ENCODE measurements at regions not wholly inside any gene's neighbourhood (a gene's known extent, or its start where the extent isn't known, plus 50 kb on each side); places are given as distances from the start of the nearest gene placed in this dataset.

DNA sequence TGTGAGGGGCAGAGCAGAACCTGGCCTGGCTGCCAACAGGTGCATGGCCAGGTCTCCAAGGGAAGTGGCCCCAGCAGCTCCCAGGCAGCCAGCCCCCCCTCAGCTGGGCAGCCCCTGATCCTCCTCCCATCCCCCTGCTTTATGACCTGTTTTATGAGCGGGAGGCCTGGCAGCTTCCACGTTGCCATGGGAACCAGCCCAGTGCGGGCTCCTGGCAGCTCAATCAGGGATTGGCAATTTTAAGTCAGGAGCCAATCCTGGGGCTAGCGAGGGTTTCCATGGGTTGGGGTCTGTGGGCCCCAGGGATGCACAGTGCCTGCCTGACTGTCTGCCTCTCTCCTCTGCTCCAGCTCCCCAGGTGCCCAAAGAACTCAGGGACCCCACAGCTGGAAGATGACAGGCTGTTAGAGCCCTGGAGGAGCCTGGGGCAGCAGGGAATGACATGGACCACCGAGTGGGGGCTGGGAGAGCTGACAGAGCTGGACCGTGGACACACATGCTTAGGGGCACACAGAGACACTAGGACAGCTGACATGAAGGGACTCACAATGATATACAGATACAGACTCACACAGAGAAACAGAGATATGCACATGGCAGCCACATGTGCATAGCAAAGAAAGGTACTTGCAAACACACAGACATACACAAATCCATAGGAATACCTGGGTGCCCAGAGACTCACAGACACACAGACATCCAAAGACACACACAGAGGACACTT, 56.5 kb upstream of the SIRPA start:
- H3K27ac ChIP-seq, result no peak overlapping the region
- no peak for TF ChIP-seq ZFX (IDR thresholded peaks at IDR 0.05; ENCODE audit: borderline replicate concordance)
- TF ChIP-seq, protein P1, sequence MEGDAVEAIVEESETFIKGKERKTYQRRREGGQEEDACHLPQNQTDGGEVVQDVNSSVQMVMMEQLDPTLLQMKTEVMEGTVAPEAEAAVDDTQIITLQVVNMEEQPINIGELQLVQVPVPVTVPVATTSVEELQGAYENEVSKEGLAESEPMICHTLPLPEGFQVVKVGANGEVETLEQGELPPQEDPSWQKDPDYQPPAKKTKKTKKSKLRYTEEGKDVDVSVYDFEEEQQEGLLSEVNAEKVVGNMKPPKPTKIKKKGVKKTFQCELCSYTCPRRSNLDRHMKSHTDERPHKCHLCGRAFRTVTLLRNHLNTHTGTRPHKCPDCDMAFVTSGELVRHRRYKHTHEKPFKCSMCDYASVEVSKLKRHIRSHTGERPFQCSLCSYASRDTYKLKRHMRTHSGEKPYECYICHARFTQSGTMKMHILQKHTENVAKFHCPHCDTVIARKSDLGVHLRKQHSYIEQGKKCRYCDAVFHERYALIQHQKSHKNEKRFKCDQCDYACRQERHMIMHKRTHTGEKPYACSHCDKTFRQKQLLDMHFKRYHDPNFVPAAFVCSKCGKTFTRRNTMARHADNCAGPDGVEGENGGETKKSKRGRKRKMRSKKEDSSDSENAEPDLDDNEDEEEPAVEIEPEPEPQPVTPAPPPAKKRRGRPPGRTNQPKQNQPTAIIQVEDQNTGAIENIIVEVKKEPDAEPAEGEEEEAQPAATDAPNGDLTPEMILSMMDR (IDR thresholded peaks at IDR 0.05), result no peak

DNA sequence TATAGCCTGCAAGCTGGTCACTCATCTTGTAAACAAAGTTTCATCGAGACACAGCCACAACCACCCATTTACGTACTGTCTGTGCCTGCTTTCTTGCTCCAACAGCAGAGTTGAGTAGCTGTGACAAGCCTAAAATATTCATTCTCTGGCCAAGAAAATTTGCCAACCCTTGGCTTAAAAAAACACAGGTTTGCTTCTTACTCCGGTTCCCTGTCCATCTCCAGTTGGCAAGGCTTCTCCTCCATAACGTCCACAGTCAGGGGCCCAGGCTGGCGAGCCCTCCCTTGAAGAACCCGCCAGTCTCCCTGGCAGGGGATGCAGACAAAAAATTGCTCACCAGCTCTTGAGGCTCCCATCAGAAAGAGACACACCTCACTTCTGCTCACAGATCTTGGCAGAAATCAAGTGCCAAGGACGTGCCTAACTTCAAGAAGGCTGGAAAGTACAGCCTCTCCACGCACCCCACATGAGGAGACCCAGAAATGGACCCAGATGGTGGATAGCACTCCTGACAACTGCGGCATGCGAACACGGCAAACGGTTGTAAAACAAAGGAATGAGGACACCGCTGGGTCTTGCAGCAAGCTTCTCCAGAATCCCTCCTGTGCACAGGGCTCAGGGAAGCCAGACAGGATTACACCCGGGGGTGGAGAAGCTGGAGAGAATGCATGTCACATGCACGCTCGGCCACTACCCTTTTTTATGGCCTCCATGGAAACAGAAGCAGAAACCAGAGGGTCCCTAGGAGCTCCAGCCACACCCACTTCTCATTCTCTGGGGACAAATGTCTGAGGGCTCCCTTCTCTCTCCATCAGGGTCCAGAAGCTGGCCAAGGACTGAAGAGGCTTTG, 59.8 kb upstream of the SIRPA start:
- TF ChIP-seq, protein P1 (IDR thresholded peaks at IDR 0.05), result no peak
- TF ChIP-seq ZFX (IDR thresholded peaks at IDR 0.05; ENCODE audit: borderline replicate concordance), result no peak
- no peak overlapping the region for H3K27ac ChIP-seq

DNA sequence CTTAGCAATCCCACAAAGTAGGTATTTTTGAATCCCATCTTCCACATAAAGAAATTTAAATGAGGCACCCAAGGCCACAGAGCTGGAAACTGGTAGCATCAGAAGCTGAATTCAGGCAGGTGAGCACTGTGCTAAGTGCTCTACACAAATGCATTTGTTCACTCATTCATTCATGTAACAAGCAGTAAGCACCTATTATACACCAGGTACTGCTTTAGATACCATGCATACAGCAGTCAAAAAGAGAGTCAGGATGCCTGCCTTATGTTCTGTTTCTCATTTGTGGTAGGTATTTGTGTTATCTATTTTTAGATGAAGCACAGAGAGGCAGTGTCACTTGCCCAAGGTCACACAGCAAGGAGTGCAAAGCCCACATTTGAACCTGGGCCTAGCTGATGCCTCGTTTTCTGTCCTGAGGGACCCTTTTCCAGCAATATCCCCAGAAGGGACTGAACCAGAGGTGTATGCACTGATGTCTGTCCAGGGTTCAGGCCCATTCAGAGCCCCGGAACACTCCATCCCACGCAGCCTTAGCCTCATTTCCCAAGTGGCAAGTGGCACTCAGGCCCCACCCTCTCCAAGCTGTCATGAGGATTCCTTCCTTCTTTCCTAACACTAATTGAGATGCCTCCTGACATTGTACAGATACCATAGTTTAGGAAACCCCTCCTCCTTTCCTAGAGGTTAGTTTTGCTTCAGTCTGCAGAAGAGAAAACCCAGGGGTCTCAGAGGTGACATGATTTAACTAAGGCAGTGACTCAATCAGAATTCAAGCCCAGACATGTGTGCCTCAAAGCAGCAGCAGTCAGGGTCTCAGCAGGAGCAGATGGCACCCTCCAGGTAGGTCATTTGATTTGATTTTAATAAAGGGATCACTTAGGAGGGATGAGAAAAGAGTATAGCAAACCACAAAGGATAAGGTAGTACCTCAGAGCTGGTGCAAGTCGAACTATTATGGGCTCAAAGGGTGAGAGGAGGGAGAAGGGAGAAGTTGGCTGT, 61.2 kb upstream of the SIRPA start:
- H3K27ac ChIP-seq, result no peak overlapping the region
- TF ChIP-seq ZFX (IDR thresholded peaks at IDR 0.05; ENCODE audit: borderline replicate concordance), result no peak
- TF ChIP-seq, protein P1 (IDR thresholded peaks at IDR 0.05), result no peak

DNA sequence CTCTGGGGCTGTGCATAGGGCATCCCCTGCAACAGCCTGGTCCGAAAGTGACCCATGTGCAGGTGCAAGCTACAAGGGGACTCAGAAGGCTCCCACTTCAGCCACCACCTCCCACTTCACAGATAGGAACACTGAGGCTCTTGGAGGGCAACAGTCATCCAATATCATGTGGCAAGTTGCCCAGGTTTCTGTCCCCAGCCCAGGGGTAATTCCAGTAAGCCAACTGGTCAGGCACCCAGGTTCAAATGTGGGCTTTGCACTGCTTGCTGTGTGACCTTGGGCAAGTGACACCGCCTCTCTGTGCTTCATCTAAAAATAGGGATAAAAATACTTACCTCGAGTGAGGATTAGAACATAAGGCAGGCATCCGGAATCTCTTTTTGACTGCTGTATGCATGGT, 62.0 kb upstream of the SIRPA start:
- no peak overlapping the region for H3K27ac ChIP-seq
- TF ChIP-seq, protein P1 (IDR thresholded peaks at IDR 0.05), result no peak
- no peak for TF ChIP-seq ZFX (IDR thresholded peaks at IDR 0.05; ENCODE audit: borderline replicate concordance)

DNA sequence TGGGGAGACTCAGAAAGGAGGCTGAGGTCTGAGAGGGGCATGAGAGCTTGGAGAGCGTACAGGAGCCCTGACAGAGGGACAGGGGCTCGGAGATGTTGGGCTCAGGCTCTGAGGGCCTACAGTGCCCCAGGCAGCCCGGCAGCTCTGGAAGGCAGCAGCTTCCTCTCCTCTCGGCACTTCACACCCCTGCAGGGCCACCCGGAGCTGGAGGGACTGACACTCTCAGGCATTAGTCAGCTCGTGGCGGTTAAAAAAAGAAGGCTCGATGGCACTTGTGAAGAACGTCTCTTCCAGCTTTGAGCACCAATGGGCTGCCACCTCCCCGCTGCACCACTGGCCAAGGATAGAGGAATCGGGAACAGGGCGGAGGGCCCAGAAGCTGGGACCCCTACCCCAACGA, 62.6 kb upstream of the SIRPA start:
- no peak overlapping the region for H3K27ac ChIP-seq
- TF ChIP-seq, protein P1 (IDR thresholded peaks at IDR 0.05), result no peak
- no peak for TF ChIP-seq ZFX (IDR thresholded peaks at IDR 0.05; ENCODE audit: borderline replicate concordance)

DNA sequence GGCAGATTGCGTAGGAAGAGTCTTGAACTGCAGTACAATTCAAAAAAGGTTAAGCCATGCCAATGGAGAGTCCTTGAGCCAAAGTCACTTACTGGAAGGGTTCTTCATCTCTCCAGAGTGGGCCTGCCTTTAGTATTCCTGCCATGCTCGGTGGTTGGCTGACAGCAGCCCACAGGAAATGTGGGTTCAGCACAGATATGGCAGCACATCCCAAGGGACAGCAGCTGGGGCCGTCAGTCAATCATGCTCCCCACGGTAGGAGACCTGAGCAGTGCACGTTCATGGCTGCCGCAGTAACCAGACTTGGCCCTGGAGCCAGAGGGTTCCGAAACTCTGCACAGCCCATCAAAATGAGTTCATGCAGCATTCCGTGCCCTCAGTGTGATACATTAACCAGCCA, 63.6 kb upstream of the SIRPA start:
- TF ChIP-seq, protein P1 (IDR thresholded peaks at IDR 0.05), result no peak
- no peak for TF ChIP-seq ZFX (IDR thresholded peaks at IDR 0.05; ENCODE audit: borderline replicate concordance)
- H3K27ac ChIP-seq, result no peak overlapping the region
